H9 (cell line): ENCODE measurements at regions not wholly inside any gene's neighbourhood (a gene's known extent, or its start where the extent isn't known, plus 50 kb on each side); places are given as distances from the start of the nearest gene placed in this dataset.

ENCODE experiments used
- DNase-seq: peaks from one replicate; pipeline ENCODE4 v3.0.0-alpha.2; 2017
- H2AFZ ChIP-seq: one replicate; pipeline ENCODE4 v1.6.1; 2013; ENCODE audit warnings: mild to moderate bottlenecking, low read length, control low read depth, moderate library complexity
- H2AK5ac ChIP-seq: 2 replicates; pipeline ENCODE4 v1.6.1; 2013; ENCODE audit warnings: low read length, control low read depth, mixed read lengths; ENCODE audit not compliant: insufficient read length
- H2BK120ac ChIP-seq: one replicate; pipeline ENCODE4 v1.6.1; 2013; ENCODE audit warnings: low read depth, mild to moderate bottlenecking, low read length, control low read depth, inconsistent platforms; ENCODE audit not compliant: poor library complexity, severe bottlenecking
- H2BK12ac ChIP-seq: 2 replicates; pipeline ENCODE4 v1.6.1; 2013; ENCODE audit warnings: low read length, control low read depth, mixed read lengths, low read depth; ENCODE audit not compliant: insufficient read length
- H2BK15ac ChIP-seq: 2 replicates; pipeline ENCODE4 v1.6.1; 2013; ENCODE audit warnings: low read depth, low read length, control low read depth
- H2BK20ac ChIP-seq: one replicate; pipeline ENCODE4 v1.6.1; 2013; ENCODE audit warnings: low read depth, mild to moderate bottlenecking, low read length, control low read depth, inconsistent platforms; ENCODE audit not compliant: poor library complexity, severe bottlenecking
- H2BK5ac ChIP-seq: 2 replicates; pipeline ENCODE4 v1.6.1; 2013; ENCODE audit warnings: low read length, control low read depth, mixed read lengths; ENCODE audit not compliant: insufficient read length
- H3K14ac ChIP-seq: 2 replicates; pipeline ENCODE4 v1.6.1; 2013; ENCODE audit warnings: low read length, control low read depth; ENCODE audit not compliant: insufficient read depth
- H3K18ac ChIP-seq: 2 replicates; pipeline ENCODE4 v1.6.1; 2013; ENCODE audit warnings: low read depth, mild to moderate bottlenecking, mixed read lengths, low read length, control low read depth; ENCODE audit not compliant: insufficient read length
- H3K23ac ChIP-seq: 2 replicates; pipeline ENCODE4 v1.6.1; 2013; ENCODE audit warnings: low read length, control low read depth, mixed read lengths, low read depth; ENCODE audit not compliant: insufficient read length
- H3K23me2 ChIP-seq: 2 replicates; pipeline ENCODE4 v1.6.1; 2013; ENCODE audit warnings: low read depth, mild to moderate bottlenecking, mixed read lengths, low read length, control low read depth; ENCODE audit not compliant: insufficient read length, poor library complexity, severe bottlenecking
- H3K27ac ChIP-seq: 2 replicates; pipeline ENCODE4 v1.5.1; 2013; ENCODE audit warnings: low read length, control low read depth, mixed read lengths, low read depth; ENCODE audit not compliant: insufficient read length
- H3K27me3 ChIP-seq: 2 replicates; pipeline ENCODE4 v1.6.1; 2013; ENCODE audit warnings: low read length, control low read depth, inconsistent platforms; ENCODE audit not compliant: insufficient read depth
- H3K4ac ChIP-seq: 2 replicates; pipeline ENCODE4 v1.6.1; 2013; ENCODE audit warnings: low read depth, mild to moderate bottlenecking, control low read depth, inconsistent platforms, low read length, moderate library complexity
- H3K4me1 ChIP-seq: 2 replicates; pipeline ENCODE4 v1.6.1; 2013; ENCODE audit warnings: low read length, control low read depth, inconsistent platforms; ENCODE audit not compliant: insufficient read depth
- H3K4me2 ChIP-seq: 2 replicates; pipeline ENCODE4 v1.6.1; 2013; ENCODE audit warnings: low read length, control low read depth, mixed read lengths; ENCODE audit not compliant: insufficient read length, insufficient read depth
- H3K56ac ChIP-seq: 2 replicates; pipeline ENCODE4 v1.6.1; 2013; ENCODE audit warnings: low read depth, mild to moderate bottlenecking, mixed read lengths, low read length, control low read depth; ENCODE audit not compliant: insufficient read length
- H3K79me1 ChIP-seq: 2 replicates; pipeline ENCODE4 v1.6.1; 2013; ENCODE audit warnings: low read depth, mild to moderate bottlenecking, moderate library complexity, low read length, control low read depth, inconsistent platforms; ENCODE audit not compliant: insufficient read depth, poor library complexity, severe bottlenecking
- H3K79me2 ChIP-seq: 2 replicates; pipeline ENCODE4 v1.6.1; 2013; ENCODE audit warnings: low read length, control low read depth, inconsistent platforms; ENCODE audit not compliant: insufficient read depth
- H3K9ac ChIP-seq: 2 replicates; pipeline ENCODE4 v1.6.1; 2013; ENCODE audit warnings: low read length, control low read depth, mixed read lengths; ENCODE audit not compliant: insufficient read length; ENCODE audit errors: extremely low read depth
- H3K9me3 ChIP-seq: one replicate; pipeline ENCODE4 v1.6.1; 2013; ENCODE audit warnings: low read depth, low read length, inconsistent platforms; ENCODE audit not compliant: control insufficient read depth
- H3T11ph ChIP-seq: one replicate; pipeline ENCODE4 v1.6.1; 2013; ENCODE audit warnings: mild to moderate bottlenecking, low read length, control low read depth, inconsistent platforms
- H4K20me1 ChIP-seq: one replicate; pipeline ENCODE4 v1.6.1; 2013; ENCODE audit not compliant: control insufficient read depth, insufficient read length, insufficient read depth
- H4K5ac ChIP-seq: 2 replicates; pipeline ENCODE4 v1.6.1; 2013; ENCODE audit warnings: low read depth, mild to moderate bottlenecking, mixed read lengths, low read length, control low read depth; ENCODE audit not compliant: insufficient read length
- H4K8ac ChIP-seq: replicated peaks from 2 replicates; pipeline ENCODE4 v1.6.1; 2013; ENCODE audit warnings: low read length, control low read depth, mixed read lengths, low read depth; ENCODE audit not compliant: insufficient read length
- H4K91ac ChIP-seq: 2 replicates; pipeline ENCODE4 v1.6.1; 2013; ENCODE audit warnings: low read depth, mild to moderate bottlenecking, moderate library complexity, mixed read lengths, low read length, control low read depth; ENCODE audit not compliant: insufficient read length
- H3K27ac Mint-ChIP-seq, 3 experiments: 2 replicates in 2 of 3; 3 replicates in 1 of 3; pipeline ENCODE4 v1.8.0; 2020 to 2021; ENCODE audit warnings: mixed read lengths in 3 of 3, mild to moderate bottlenecking in 1 of 3, moderate library complexity in 1 of 3
- H3K27me3 Mint-ChIP-seq: 2 replicates; pipeline ENCODE4 v1.8.0; 2021; ENCODE audit warnings: low read depth, mild to moderate bottlenecking, moderate library complexity, mixed read lengths
- H3K36me3 Mint-ChIP-seq, 3 experiments: 2 replicates in 2 of 3; 3 replicates in 1 of 3; pipeline ENCODE4 v1.8.0; 2020 to 2021; ENCODE audit warnings: low read depth in 3 of 3, mixed read lengths in 3 of 3; ENCODE audit not compliant: insufficient read depth in 1 of 3
- H3K4me1 Mint-ChIP-seq, 2 experiments: 2 replicates each; pipeline ENCODE4 v1.8.0; 2020; ENCODE audit warnings: mixed read lengths in 2 of 2
- H3K4me3 Mint-ChIP-seq, 2 experiments: 2 replicates in 1 of 2; 3 replicates in 1 of 2; pipeline ENCODE4 v1.8.0; 2020 to 2021; ENCODE audit warnings: mild to moderate bottlenecking in 2 of 2, mixed read lengths in 2 of 2, moderate library complexity in 1 of 2
- H3K9me3 Mint-ChIP-seq, 2 experiments: 2 replicates in 1 of 2; 3 replicates in 1 of 2; pipeline ENCODE4 v1.8.0; 2020; ENCODE audit warnings: mild to moderate bottlenecking in 2 of 2, mixed read lengths in 2 of 2, moderate library complexity in 1 of 2
- CTCF ChIP-seq: fragments of 200-600 bp; sonication (generic); conservative IDR thresholded peaks from 3 replicates; pipeline ENCODE4 v1.8.0; 2021; ENCODE audit warnings: antibody characterized with exemption, mild to moderate bottlenecking
- WGBS: extraction: QIAGEN DNeasy Blood & Tissue Kit; methylation state at CpG from one replicate; pipeline ENCODE4 v1.1.7; 2013; ENCODE audit warnings: missing lambda C conversion rate, low lambda C conversion rate, mixed read lengths; ENCODE audit not compliant: insufficient read length; ENCODE audit errors: extremely low coverage; 5-methylcytosine and 5-hydroxymethylcytosine counted together

DNA sequence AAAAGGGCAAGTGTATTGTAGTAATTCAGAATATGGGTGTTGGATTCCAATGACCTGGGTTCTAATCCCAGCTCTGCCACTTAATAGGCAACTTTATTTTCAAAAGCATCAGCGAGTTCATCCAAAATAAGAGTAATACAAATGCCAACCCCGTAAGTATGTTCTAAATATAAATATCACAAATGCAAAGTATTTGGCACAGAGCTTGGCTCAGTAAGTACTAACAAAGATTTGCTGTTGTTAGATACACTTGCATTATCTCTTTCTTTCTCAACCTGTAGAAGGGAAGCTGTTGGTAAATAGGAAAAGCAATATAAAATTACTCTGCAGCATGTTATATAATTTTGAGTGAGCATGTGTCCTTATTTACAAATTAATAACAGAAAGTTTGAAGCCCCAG, 1302.6 kb upstream of the FAM98A start:
- no peak for DNase-seq
- no peak overlapping the region for H2BK15ac ChIP-seq
- Mint-ChIP-seq H3K4me1 (peaks cover 0 to 3% of the 10 kb centered on the region in 2 experiments; a peak in 1 of 4 replicates), H3K36me3 (no peaks in the 10 kb centered on the region), H3K27ac (no peak overlapping the region), H3K4me3 (no peak overlapping the region), H3K27me3 (no peaks in the 10 kb centered on the region), H3K9me3 (no peaks in the 10 kb centered on the region)
- H2AK5ac ChIP-seq = no peak overlapping the region
- H3K27me3 ChIP-seq = no peaks in the 10 kb centered on the region
- H3K4me2 ChIP-seq = no peak overlapping the region
- no peak overlapping the region for H4K91ac ChIP-seq
- no peaks in the 10 kb centered on the region for H3K4me1 ChIP-seq
- H3K23ac ChIP-seq = no peak overlapping the region
- H3K27ac ChIP-seq = no peak overlapping the region
- no peak overlapping the region for H3K56ac ChIP-seq
- H4K5ac ChIP-seq = no peak overlapping the region
- H2BK5ac ChIP-seq = no peak overlapping the region
- H3K4ac ChIP-seq = no peak overlapping the region
- WGBS = no CpG with 5 or more reads among the region's 2 CpGs
- H2BK20ac ChIP-seq = no peak overlapping the region
- H4K8ac ChIP-seq = no peak overlapping the region
- no peak overlapping the region for H2BK12ac ChIP-seq
- no peaks in the 10 kb centered on the region for H3K79me1 ChIP-seq
- H2BK120ac ChIP-seq = no peak overlapping the region
- no peak overlapping the region for H3K14ac ChIP-seq
- no peak overlapping the region for H3K18ac ChIP-seq
- no peaks in the 10 kb centered on the region for H3K9me3 ChIP-seq
- H2AFZ ChIP-seq = no peak overlapping the region
- no peaks in the 10 kb centered on the region for H4K20me1 ChIP-seq
- no peak for TF ChIP-seq CTCF
- H3K23me2 ChIP-seq = no peaks in the 10 kb centered on the region
- no peaks in the 10 kb centered on the region for H3K79me2 ChIP-seq
- no peak overlapping the region for H3T11ph ChIP-seq
- H3K9ac ChIP-seq = no peak overlapping the region
